H9 (cell line): ENCODE measurements at regions not wholly inside any gene's neighbourhood (a gene's known extent, or its start where the extent isn't known, plus 50 kb on each side); places are given as distances from the start of the nearest gene placed in this dataset.

Experiments used
- DNase-seq: peaks from one replicate; pipeline ENCODE4 v3.0.0-alpha.2; 2017
- H2AFZ ChIP-seq: one replicate; pipeline ENCODE4 v1.6.1; 2013; ENCODE audit warnings: mild to moderate bottlenecking, low read length, control low read depth, moderate library complexity
- H2AK5ac ChIP-seq: 2 replicates; pipeline ENCODE4 v1.6.1; 2013; ENCODE audit warnings: low read length, control low read depth, mixed read lengths; ENCODE audit not compliant: insufficient read length
- H2BK120ac ChIP-seq: one replicate; pipeline ENCODE4 v1.6.1; 2013; ENCODE audit warnings: low read depth, mild to moderate bottlenecking, low read length, control low read depth, inconsistent platforms; ENCODE audit not compliant: poor library complexity, severe bottlenecking
- H2BK12ac ChIP-seq: 2 replicates; pipeline ENCODE4 v1.6.1; 2013; ENCODE audit warnings: low read length, control low read depth, mixed read lengths, low read depth; ENCODE audit not compliant: insufficient read length
- H2BK15ac ChIP-seq: 2 replicates; pipeline ENCODE4 v1.6.1; 2013; ENCODE audit warnings: low read depth, low read length, control low read depth
- H2BK20ac ChIP-seq: one replicate; pipeline ENCODE4 v1.6.1; 2013; ENCODE audit warnings: low read depth, mild to moderate bottlenecking, low read length, control low read depth, inconsistent platforms; ENCODE audit not compliant: poor library complexity, severe bottlenecking
- H2BK5ac ChIP-seq: 2 replicates; pipeline ENCODE4 v1.6.1; 2013; ENCODE audit warnings: low read length, control low read depth, mixed read lengths; ENCODE audit not compliant: insufficient read length
- H3K14ac ChIP-seq: 2 replicates; pipeline ENCODE4 v1.6.1; 2013; ENCODE audit warnings: low read length, control low read depth; ENCODE audit not compliant: insufficient read depth
- H3K18ac ChIP-seq: 2 replicates; pipeline ENCODE4 v1.6.1; 2013; ENCODE audit warnings: low read depth, mild to moderate bottlenecking, mixed read lengths, low read length, control low read depth; ENCODE audit not compliant: insufficient read length
- H3K23ac ChIP-seq: 2 replicates; pipeline ENCODE4 v1.6.1; 2013; ENCODE audit warnings: low read length, control low read depth, mixed read lengths, low read depth; ENCODE audit not compliant: insufficient read length
- H3K23me2 ChIP-seq: 2 replicates; pipeline ENCODE4 v1.6.1; 2013; ENCODE audit warnings: low read depth, mild to moderate bottlenecking, mixed read lengths, low read length, control low read depth; ENCODE audit not compliant: insufficient read length, poor library complexity, severe bottlenecking
- H3K27ac ChIP-seq: 2 replicates; pipeline ENCODE4 v1.5.1; 2013; ENCODE audit warnings: low read length, control low read depth, mixed read lengths, low read depth; ENCODE audit not compliant: insufficient read length
- H3K27me3 ChIP-seq: 2 replicates; pipeline ENCODE4 v1.6.1; 2013; ENCODE audit warnings: low read length, control low read depth, inconsistent platforms; ENCODE audit not compliant: insufficient read depth
- H3K4ac ChIP-seq: 2 replicates; pipeline ENCODE4 v1.6.1; 2013; ENCODE audit warnings: low read depth, mild to moderate bottlenecking, control low read depth, inconsistent platforms, low read length, moderate library complexity
- H3K4me1 ChIP-seq: 2 replicates; pipeline ENCODE4 v1.6.1; 2013; ENCODE audit warnings: low read length, control low read depth, inconsistent platforms; ENCODE audit not compliant: insufficient read depth
- H3K4me2 ChIP-seq: 2 replicates; pipeline ENCODE4 v1.6.1; 2013; ENCODE audit warnings: low read length, control low read depth, mixed read lengths; ENCODE audit not compliant: insufficient read length, insufficient read depth
- H3K56ac ChIP-seq: 2 replicates; pipeline ENCODE4 v1.6.1; 2013; ENCODE audit warnings: low read depth, mild to moderate bottlenecking, mixed read lengths, low read length, control low read depth; ENCODE audit not compliant: insufficient read length
- H3K79me1 ChIP-seq: 2 replicates; pipeline ENCODE4 v1.6.1; 2013; ENCODE audit warnings: low read depth, mild to moderate bottlenecking, moderate library complexity, low read length, control low read depth, inconsistent platforms; ENCODE audit not compliant: insufficient read depth, poor library complexity, severe bottlenecking
- H3K79me2 ChIP-seq: 2 replicates; pipeline ENCODE4 v1.6.1; 2013; ENCODE audit warnings: low read length, control low read depth, inconsistent platforms; ENCODE audit not compliant: insufficient read depth
- H3K9ac ChIP-seq: 2 replicates; pipeline ENCODE4 v1.6.1; 2013; ENCODE audit warnings: low read length, control low read depth, mixed read lengths; ENCODE audit not compliant: insufficient read length; ENCODE audit errors: extremely low read depth
- H3K9me3 ChIP-seq: one replicate; pipeline ENCODE4 v1.6.1; 2013; ENCODE audit warnings: low read depth, low read length, inconsistent platforms; ENCODE audit not compliant: control insufficient read depth
- H3T11ph ChIP-seq: one replicate; pipeline ENCODE4 v1.6.1; 2013; ENCODE audit warnings: mild to moderate bottlenecking, low read length, control low read depth, inconsistent platforms
- H4K20me1 ChIP-seq: one replicate; pipeline ENCODE4 v1.6.1; 2013; ENCODE audit not compliant: control insufficient read depth, insufficient read length, insufficient read depth
- H4K5ac ChIP-seq: 2 replicates; pipeline ENCODE4 v1.6.1; 2013; ENCODE audit warnings: low read depth, mild to moderate bottlenecking, mixed read lengths, low read length, control low read depth; ENCODE audit not compliant: insufficient read length
- H4K8ac ChIP-seq: replicated peaks from 2 replicates; pipeline ENCODE4 v1.6.1; 2013; ENCODE audit warnings: low read length, control low read depth, mixed read lengths, low read depth; ENCODE audit not compliant: insufficient read length
- H4K91ac ChIP-seq: 2 replicates; pipeline ENCODE4 v1.6.1; 2013; ENCODE audit warnings: low read depth, mild to moderate bottlenecking, moderate library complexity, mixed read lengths, low read length, control low read depth; ENCODE audit not compliant: insufficient read length
- H3K27ac Mint-ChIP-seq, 3 experiments: 2 replicates in 2 of 3; 3 replicates in 1 of 3; pipeline ENCODE4 v1.8.0; 2020 to 2021; ENCODE audit warnings: mixed read lengths in 3 of 3, mild to moderate bottlenecking in 1 of 3, moderate library complexity in 1 of 3
- H3K27me3 Mint-ChIP-seq: 2 replicates; pipeline ENCODE4 v1.8.0; 2021; ENCODE audit warnings: low read depth, mild to moderate bottlenecking, moderate library complexity, mixed read lengths
- H3K36me3 Mint-ChIP-seq, 3 experiments: 2 replicates in 2 of 3; 3 replicates in 1 of 3; pipeline ENCODE4 v1.8.0; 2020 to 2021; ENCODE audit warnings: low read depth in 3 of 3, mixed read lengths in 3 of 3; ENCODE audit not compliant: insufficient read depth in 1 of 3
- H3K4me1 Mint-ChIP-seq, 2 experiments: 2 replicates each; pipeline ENCODE4 v1.8.0; 2020; ENCODE audit warnings: mixed read lengths in 2 of 2
- H3K4me3 Mint-ChIP-seq, 2 experiments: 2 replicates in 1 of 2; 3 replicates in 1 of 2; pipeline ENCODE4 v1.8.0; 2020 to 2021; ENCODE audit warnings: mild to moderate bottlenecking in 2 of 2, mixed read lengths in 2 of 2, moderate library complexity in 1 of 2
- H3K9me3 Mint-ChIP-seq, 2 experiments: 2 replicates in 1 of 2; 3 replicates in 1 of 2; pipeline ENCODE4 v1.8.0; 2020; ENCODE audit warnings: mild to moderate bottlenecking in 2 of 2, mixed read lengths in 2 of 2, moderate library complexity in 1 of 2
- CTCF ChIP-seq: fragments of 200-600 bp; sonication (generic); conservative IDR thresholded peaks from 3 replicates; pipeline ENCODE4 v1.8.0; 2021; ENCODE audit warnings: antibody characterized with exemption, mild to moderate bottlenecking
- WGBS: extraction: QIAGEN DNeasy Blood & Tissue Kit; methylation state at CpG from one replicate; pipeline ENCODE4 v1.1.7; 2013; ENCODE audit warnings: missing lambda C conversion rate, low lambda C conversion rate, mixed read lengths; ENCODE audit not compliant: insufficient read length; ENCODE audit errors: extremely low coverage; 5-methylcytosine and 5-hydroxymethylcytosine counted together

- Histone ChIP-seq H2BK120ac (no peak overlapping the region), H3K56ac (no peak overlapping the region), H2AFZ (no peak overlapping the region), H3K4me1 (no peaks in the 10 kb centered on the region), H4K20me1 (no peaks in the 10 kb centered on the region), H2BK5ac (no peak overlapping the region), H2BK20ac (no peak overlapping the region), H2BK12ac (no peak overlapping the region), H3K4me2 (no peak overlapping the region), H3K9ac (no peak overlapping the region), H4K91ac (no peak overlapping the region), H3K79me2 (no peaks in the 10 kb centered on the region), H4K8ac (no peak overlapping the region), H3K79me1 (no peaks in the 10 kb centered on the region), H4K5ac (no peak overlapping the region), H3K27ac (no peak overlapping the region), H2BK15ac (no peak overlapping the region), H3K23ac (no peak overlapping the region), H3T11ph (no peak overlapping the region), H3K9me3 (peaks cover 8% of the 10 kb centered on the region), H3K14ac (no peak overlapping the region), H3K4ac (no peak overlapping the region), H3K27me3 (no peaks in the 10 kb centered on the region), H3K23me2 (no peaks in the 10 kb centered on the region), H3K18ac (no peak overlapping the region), H2AK5ac (no peak overlapping the region)
- no CpG with 5 or more reads among the region's 7 CpGs for WGBS
- peaks cover 77 to 91% of the 10 kb centered on the region in 2 experiments for H3K9me3 Mint-ChIP-seq
- no peak for DNase-seq
- no peaks in the 10 kb centered on the region for H3K4me1 Mint-ChIP-seq
- no peak overlapping the region for H3K4me3 Mint-ChIP-seq
- no peak overlapping the region for H3K27ac Mint-ChIP-seq
- peaks cover 0 to 24% (median 3%) of the 10 kb centered on the region in 3 experiments; a peak in 3 of 7 replicates for H3K36me3 Mint-ChIP-seq
- H3K27me3 Mint-ChIP-seq: no peaks in the 10 kb centered on the region; the same call in none of the 2 replicates
- no peak for TF ChIP-seq CTCF
Measured at GRCh38 chr7:153835712-153836265, 216.4 kb upstream of the DPP6 start.
